HUES48 (cell line): ENCODE measurements at regions not wholly inside any gene's neighbourhood (a gene's known extent, or its start where the extent isn't known, plus 50 kb on each side); places are given as distances from the start of the nearest gene placed in this dataset.

Experiments
- H3K27ac ChIP-seq: one replicate; pipeline ENCODE4 v1.7.0; 2013; ENCODE audit warnings: low read depth, low read length, inconsistent platforms
- H3K27me3 ChIP-seq: 2 replicates; pipeline ENCODE4 v1.6.1; 2013; ENCODE audit warnings: mild to moderate bottlenecking, low read length; ENCODE audit not compliant: control insufficient read depth, insufficient read depth
- H3K36me3 ChIP-seq: 2 replicates; pipeline ENCODE4 v1.6.1; 2013; ENCODE audit warnings: low read length; ENCODE audit not compliant: control insufficient read depth, insufficient read depth
- H3K4me1 ChIP-seq: 2 replicates; pipeline ENCODE4 v1.6.1; 2013; ENCODE audit warnings: mild to moderate bottlenecking, low read length; ENCODE audit not compliant: control insufficient read depth, insufficient read depth
- H3K4me3 ChIP-seq: 2 replicates; pipeline ENCODE4 v1.5.1; 2013; ENCODE audit warnings: mild to moderate bottlenecking, low read depth, low read length
- H3K9ac ChIP-seq: 2 replicates; pipeline ENCODE4 v1.6.1; 2013; ENCODE audit warnings: mild to moderate bottlenecking, low read depth, low read length, moderate library complexity
- H3K9me3 ChIP-seq: 2 replicates; pipeline ENCODE4 v1.6.1; 2013; ENCODE audit warnings: low read length; ENCODE audit not compliant: control insufficient read depth, insufficient read depth

- no peaks in the 10 kb centered on the region for H3K36me3 ChIP-seq
- H3K4me3 ChIP-seq, result no peak overlapping the region
- no peaks in the 10 kb centered on the region for H3K4me1 ChIP-seq
- no peaks in the 10 kb centered on the region for H3K27me3 ChIP-seq
- H3K9me3 ChIP-seq, result peaks cover 4% of the 10 kb centered on the region; the same call in 1 of the 2 replicates
- no peak overlapping the region for H3K9ac ChIP-seq
- H3K27ac ChIP-seq, result no peak overlapping the region
Measured at GRCh38 chr2:13135369-13135768, 418.6 kb downstream of the TRIB2 start.

GRCh38 chr2:13135856-13136255 is 419.1 kb downstream of the TRIB2 start:
- no peak overlapping the region for H3K27ac ChIP-seq
- H3K4me1 ChIP-seq, result no peaks in the 10 kb centered on the region
- no peaks in the 10 kb centered on the region for H3K36me3 ChIP-seq
- H3K27me3 ChIP-seq, result no peaks in the 10 kb centered on the region
- H3K9ac ChIP-seq, result no peak overlapping the region
- no peaks in the 10 kb centered on the region; the same call in 1 of the 2 replicates for H3K9me3 ChIP-seq
- no peak overlapping the region for H3K4me3 ChIP-seq

DNA sequence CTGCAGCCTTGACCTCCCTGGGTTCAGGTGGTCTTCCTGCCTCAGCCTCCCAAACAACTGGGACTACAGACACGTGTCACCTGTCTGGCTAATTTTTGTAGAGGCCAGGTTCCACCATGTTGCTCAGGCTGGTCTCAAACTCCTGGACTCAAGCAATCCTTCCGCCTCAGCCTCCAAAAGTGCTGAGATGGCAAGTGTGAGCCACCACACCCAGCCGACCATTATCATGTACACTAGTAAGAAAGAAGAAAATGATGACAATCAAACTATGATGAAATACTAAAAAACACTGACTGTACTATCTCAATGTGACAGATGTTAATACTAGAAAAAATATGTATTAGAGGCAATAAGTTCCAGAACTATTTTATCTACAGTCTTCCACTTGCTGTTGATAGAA is 420.9 kb downstream of the TRIB2 start:
- H3K27ac ChIP-seq, result no peak overlapping the region
- no peaks in the 10 kb centered on the region for H3K9me3 ChIP-seq
- H3K4me3 ChIP-seq, result no peak overlapping the region
- H3K27me3 ChIP-seq, result no peaks in the 10 kb centered on the region
- H3K4me1 ChIP-seq, result no peaks in the 10 kb centered on the region
- H3K36me3 ChIP-seq, result no peaks in the 10 kb centered on the region
- no peak overlapping the region for H3K9ac ChIP-seq

- no peaks in the 10 kb centered on the region for H3K27me3 ChIP-seq
- no peaks in the 10 kb centered on the region for H3K9me3 ChIP-seq
Measured at GRCh38 chr2:13141315-13141714, 424.6 kb downstream of the TRIB2 start.

GRCh38 chr2:13143451-13143850 is 426.7 kb downstream of the TRIB2 start:
- H3K36me3 ChIP-seq, result no peaks in the 10 kb centered on the region
- H3K4me3 ChIP-seq, result no peak overlapping the region
- no peaks in the 10 kb centered on the region for H3K4me1 ChIP-seq
- no peaks in the 10 kb centered on the region for H3K27me3 ChIP-seq
- H3K9ac ChIP-seq, result no peak overlapping the region
- H3K9me3 ChIP-seq, result no peaks in the 10 kb centered on the region
- no peak overlapping the region for H3K27ac ChIP-seq

More at GRCh38 chr2:13141315-13141714, 424.6 kb downstream of the TRIB2 start:
- Histone ChIP-seq H3K4me3 (no peak overlapping the region), H3K4me1 (no peaks in the 10 kb centered on the region), H3K27ac (no peak overlapping the region), H3K9ac (no peak overlapping the region), H3K36me3 (no peaks in the 10 kb centered on the region)

- no peak overlapping the region for H3K27ac ChIP-seq
- no peaks in the 10 kb centered on the region for H3K36me3 ChIP-seq
- H3K9ac ChIP-seq, result no peak overlapping the region
- no peaks in the 10 kb centered on the region for H3K4me1 ChIP-seq
- no peaks in the 10 kb centered on the region for H3K27me3 ChIP-seq
- H3K4me3 ChIP-seq, result no peak overlapping the region
- no peaks in the 10 kb centered on the region for H3K9me3 ChIP-seq
Measured at GRCh38 chr2:13156916-13157315, 440.2 kb downstream of the TRIB2 start.

- Histone ChIP-seq H3K9ac (no peak overlapping the region), H3K27me3 (no peaks in the 10 kb centered on the region)
Measured at GRCh38 chr2:13158466-13158865, 441.7 kb downstream of the TRIB2 start.

DNA sequence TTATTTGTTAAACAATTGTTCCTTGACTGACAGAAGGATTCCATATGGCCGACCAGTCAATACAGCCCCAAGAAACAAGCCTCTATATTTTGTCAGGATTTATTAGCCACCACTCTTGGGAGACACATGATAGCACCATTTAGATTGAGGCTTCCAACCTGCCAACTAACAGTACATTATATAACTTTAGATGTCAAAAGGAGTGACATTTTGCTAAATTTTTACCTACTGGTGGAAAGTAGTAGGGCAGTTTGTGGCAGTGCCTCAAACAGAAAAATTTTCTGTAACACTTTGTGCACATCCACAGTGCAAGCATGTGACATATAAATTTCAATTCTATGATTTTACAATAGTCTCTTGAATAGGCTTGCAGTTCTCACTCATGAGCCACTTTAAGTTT is 464.0 kb downstream of the TRIB2 start:
- Histone ChIP-seq H3K36me3 (no peaks in the 10 kb centered on the region), H3K9ac (no peak overlapping the region), H3K4me1 (no peaks in the 10 kb centered on the region), H3K27me3 (no peaks in the 10 kb centered on the region), H3K27ac (no peak overlapping the region), H3K4me3 (no peak overlapping the region), H3K9me3 (peaks cover 14% of the 10 kb centered on the region)

More at GRCh38 chr2:13158466-13158865, 441.7 kb downstream of the TRIB2 start:
- Histone ChIP-seq H3K4me3 (no peak overlapping the region), H3K36me3 (no peaks in the 10 kb centered on the region), H3K27ac (no peak overlapping the region), H3K9me3 (no peaks in the 10 kb centered on the region), H3K4me1 (no peaks in the 10 kb centered on the region)

GRCh38 chr2:13193075-13193474 is 476.3 kb downstream of the TRIB2 start:
- Histone ChIP-seq H3K4me3 (no peak overlapping the region), H3K9ac (no peak overlapping the region), H3K27me3 (no peaks in the 10 kb centered on the region), H3K36me3 (no peaks in the 10 kb centered on the region), H3K9me3 (no peaks in the 10 kb centered on the region), H3K4me1 (no peaks in the 10 kb centered on the region; the same call in 1 of the 2 replicates), H3K27ac (no peak overlapping the region)

DNA sequence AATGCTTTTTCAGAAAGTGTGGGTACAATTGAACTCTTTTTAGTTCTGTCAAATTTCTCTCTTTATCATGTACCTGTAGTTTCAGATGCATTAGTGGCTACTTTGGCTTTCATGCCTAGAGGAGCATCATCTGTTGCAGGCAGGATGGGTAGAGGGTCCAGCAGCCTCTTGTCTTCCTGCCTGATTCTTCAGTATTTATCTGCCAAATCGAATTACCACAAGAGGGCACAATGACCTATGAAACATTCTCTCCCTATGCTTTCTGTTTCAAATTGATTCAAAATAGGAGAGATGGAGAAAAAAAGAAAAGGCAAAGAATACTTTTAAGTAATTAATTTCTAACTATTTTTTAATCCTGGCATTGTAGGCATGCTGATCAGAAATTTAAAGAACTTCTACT is 477.2 kb downstream of the TRIB2 start:
- Histone ChIP-seq H3K4me3 (no peak overlapping the region), H3K27ac (no peak overlapping the region), H3K9ac (no peak overlapping the region), H3K9me3 (no peaks in the 10 kb centered on the region), H3K27me3 (no peaks in the 10 kb centered on the region), H3K36me3 (no peaks in the 10 kb centered on the region), H3K4me1 (no peaks in the 10 kb centered on the region; the same call in 1 of the 2 replicates)

DNA sequence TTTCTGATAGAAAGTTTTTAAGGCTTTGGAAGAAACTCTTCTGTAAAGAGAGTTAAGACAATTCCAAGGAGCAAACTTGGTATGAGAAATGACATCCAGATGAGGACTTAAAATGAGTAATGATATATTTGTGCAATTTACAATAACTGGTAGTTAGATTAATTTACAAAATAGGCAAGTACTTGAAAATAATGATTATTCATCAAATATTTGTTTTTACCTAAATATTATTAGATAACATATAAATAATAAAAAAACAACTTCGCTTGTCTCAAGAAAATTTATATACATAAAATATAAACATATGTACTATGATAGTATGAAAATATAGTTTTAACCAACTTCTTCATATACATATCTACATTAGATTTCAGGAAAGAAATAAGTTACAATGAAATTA is 478.5 kb downstream of the TRIB2 start:
- no peaks in the 10 kb centered on the region for H3K27me3 ChIP-seq
- H3K27ac ChIP-seq, result no peak overlapping the region
- H3K9ac ChIP-seq, result no peak overlapping the region
- H3K4me3 ChIP-seq, result no peak overlapping the region
- H3K9me3 ChIP-seq, result no peaks in the 10 kb centered on the region
- no peaks in the 10 kb centered on the region; the same call in 1 of the 2 replicates for H3K4me1 ChIP-seq
- H3K36me3 ChIP-seq, result no peaks in the 10 kb centered on the region

DNA sequence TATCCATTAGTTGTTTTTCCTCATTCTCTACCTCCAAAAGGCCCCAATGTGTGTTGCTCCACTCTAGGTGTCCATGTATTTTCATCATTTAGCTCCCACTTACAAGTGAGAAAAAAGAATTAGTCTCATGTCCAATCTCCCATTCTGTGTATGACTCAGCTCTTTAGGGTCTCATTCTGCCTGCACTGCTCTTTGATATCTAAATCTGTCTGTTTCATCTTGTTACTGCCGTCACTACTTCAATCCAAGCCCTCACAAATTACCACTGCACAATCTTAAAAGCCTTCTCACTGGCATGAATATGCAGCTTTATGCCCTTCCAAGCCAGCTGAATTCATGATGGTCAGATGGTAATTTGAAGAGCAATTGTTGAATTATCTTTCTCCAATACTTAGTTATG is 480.5 kb downstream of the TRIB2 start:
- Histone ChIP-seq H3K4me3 (no peak overlapping the region), H3K9ac (no peak overlapping the region), H3K27ac (no peak overlapping the region), H3K9me3 (no peaks in the 10 kb centered on the region), H3K36me3 (no peaks in the 10 kb centered on the region), H3K4me1 (no peaks in the 10 kb centered on the region), H3K27me3 (no peaks in the 10 kb centered on the region)
